ENCODE measurements at regions not wholly inside any gene's neighbourhood (a gene's known extent, or its start where the extent isn't known, plus 50 kb on each side); places are given as distances from the start of the nearest gene placed in this dataset.

GRCh38 chr5:6159832-6160430 lies 218.4 kb downstream of the MED10 start:
- Mint-ChIP-seq H3K27ac (ENCODE audit: unreplicated experiment) (no peak overlapping the region), H3K4me1 (ENCODE audit: low read depth, unreplicated experiment) (no peaks in the 10 kb centered on the region), H3K27me3 (ENCODE audit: unreplicated experiment) (no peaks in the 10 kb centered on the region), H3K9me3 (ENCODE audit: low read depth, unreplicated experiment) (peaks cover 9% of the 10 kb centered on the region), H3K4me3 (ENCODE audit: low read depth, unreplicated experiment) (no peak overlapping the region), H3K36me3 (ENCODE audit: insufficient read depth, unreplicated experiment) (no peaks in the 10 kb centered on the region)
- CTCF ChIA-PET = no interaction called here
- no TSS peak for BruUV-seq (replicated peaks)
- intact Hi-C loops (cut with micrococcal nuclease; ENCODE audit: unreplicated experiment) = no loop called here
- TF ChIP-seq CTCF (IDR thresholded peaks at IDR 0.05; ENCODE audit: unreplicated experiment) = no peak
- no peak for DNase-seq

DNA sequence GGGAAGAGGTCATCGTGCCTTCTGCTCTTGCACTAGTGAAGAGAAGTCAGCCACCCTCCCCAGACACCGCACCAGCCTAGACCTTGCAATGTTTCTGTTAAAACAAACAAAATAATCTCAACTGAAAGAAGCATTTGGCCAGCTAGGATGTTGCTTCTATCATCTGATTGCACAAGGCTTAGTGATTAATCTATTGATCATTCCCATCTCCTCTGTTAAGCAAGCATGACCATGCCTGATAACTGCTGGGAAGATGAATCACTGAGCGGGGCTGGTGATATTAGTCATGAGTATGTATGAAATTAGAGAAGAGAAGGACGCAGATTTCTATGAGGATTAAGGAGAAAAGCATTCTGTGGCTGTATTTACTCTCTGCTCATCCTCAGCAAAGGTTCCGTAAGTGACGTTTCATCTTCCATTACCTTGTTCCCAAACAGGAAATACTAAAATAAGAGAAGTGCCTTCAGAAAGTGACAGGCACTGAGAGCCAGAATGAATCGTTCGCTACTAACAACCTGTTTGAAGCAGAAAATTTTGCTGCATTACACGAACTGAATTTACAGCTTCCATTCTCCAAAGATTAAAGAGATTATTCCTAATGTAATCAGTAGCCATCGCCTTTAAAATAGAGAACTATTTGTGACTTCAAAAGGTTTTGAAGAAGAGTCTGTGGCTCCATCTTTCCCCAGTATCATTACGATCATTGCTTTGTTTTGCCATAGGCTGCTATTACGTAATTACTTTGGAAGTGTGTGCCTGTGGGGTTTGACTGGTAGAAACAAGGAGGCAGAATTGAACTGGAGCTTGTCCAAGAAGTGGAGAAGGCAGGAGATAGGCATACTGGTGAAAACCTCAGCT lies 219.1 kb downstream of the MED10 start:
- H3K27ac Mint-ChIP-seq (ENCODE audit: unreplicated experiment) = no peak overlapping the region
- H3K36me3 Mint-ChIP-seq (ENCODE audit: insufficient read depth, unreplicated experiment) = no peaks in the 10 kb centered on the region

GRCh38 chr5:6154216-6154615 lies 224.1 kb downstream of the MED10 start:
- H3K36me3 Mint-ChIP-seq (ENCODE audit: insufficient read depth, unreplicated experiment) = no peaks in the 10 kb centered on the region
- H3K9me3 Mint-ChIP-seq (ENCODE audit: low read depth, unreplicated experiment) = peaks cover 13% of the 10 kb centered on the region
- H3K4me1 Mint-ChIP-seq (ENCODE audit: low read depth, unreplicated experiment) = no peaks in the 10 kb centered on the region
- H3K4me3 Mint-ChIP-seq (ENCODE audit: low read depth, unreplicated experiment) = no peak overlapping the region
- CTCF ChIA-PET = no interaction called here
- no peak overlapping the region for H3K27ac Mint-ChIP-seq (ENCODE audit: unreplicated experiment)
- no peak for DNase-seq
- intact Hi-C loops (cut with micrococcal nuclease; ENCODE audit: unreplicated experiment) = no loop called here
- no peaks in the 10 kb centered on the region for H3K27me3 Mint-ChIP-seq (ENCODE audit: unreplicated experiment)
- TF ChIP-seq CTCF (IDR thresholded peaks at IDR 0.05; ENCODE audit: unreplicated experiment) = no peak
- BruUV-seq (replicated peaks) = no TSS peak

More for the DNA sequence above, 219.1 kb downstream of the MED10 start:
- BruUV-seq (replicated peaks) = no TSS peak
- peaks cover 9% of the 10 kb centered on the region for H3K9me3 Mint-ChIP-seq (ENCODE audit: low read depth, unreplicated experiment)
- no peaks in the 10 kb centered on the region for H3K4me1 Mint-ChIP-seq (ENCODE audit: low read depth, unreplicated experiment)
- no peak for TF ChIP-seq CTCF (IDR thresholded peaks at IDR 0.05; ENCODE audit: unreplicated experiment)
- CTCF ChIA-PET = no interaction called here
- intact Hi-C loops (cut with micrococcal nuclease; ENCODE audit: unreplicated experiment) = no loop called here
- H3K27me3 Mint-ChIP-seq (ENCODE audit: unreplicated experiment) = no peaks in the 10 kb centered on the region
- DNase-seq = no peak
- H3K4me3 Mint-ChIP-seq (ENCODE audit: low read depth, unreplicated experiment) = no peak overlapping the region

DNA sequence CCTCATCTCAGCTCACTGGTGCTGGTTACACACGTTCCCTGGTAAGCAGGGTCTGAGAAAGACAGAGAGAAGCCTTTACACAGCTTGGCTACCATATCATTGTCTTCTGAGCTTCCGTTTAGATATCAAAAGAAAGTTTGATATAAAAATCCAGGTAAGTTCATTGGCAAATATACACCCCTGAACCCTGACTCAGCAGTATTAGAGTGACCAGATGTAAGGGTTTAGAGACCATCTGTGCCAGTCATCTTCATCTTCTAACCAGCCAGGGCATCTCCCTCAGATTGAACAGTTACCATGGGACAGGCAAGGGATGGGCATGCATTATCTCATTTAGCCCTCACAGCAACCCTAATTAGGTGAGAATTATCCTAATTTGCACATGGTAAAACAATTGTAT lies 232.1 kb downstream of the MED10 start:
- no peak for TF ChIP-seq CTCF (IDR thresholded peaks at IDR 0.05; ENCODE audit: unreplicated experiment)
- DNase-seq = no peak
- Mint-ChIP-seq H3K4me3 (ENCODE audit: low read depth, unreplicated experiment) (no peak overlapping the region), H3K9me3 (ENCODE audit: low read depth, unreplicated experiment) (peaks cover 11% of the 10 kb centered on the region), H3K4me1 (ENCODE audit: low read depth, unreplicated experiment) (no peaks in the 10 kb centered on the region), H3K36me3 (ENCODE audit: insufficient read depth, unreplicated experiment) (no peaks in the 10 kb centered on the region), H3K27me3 (ENCODE audit: unreplicated experiment) (no peaks in the 10 kb centered on the region), H3K27ac (ENCODE audit: unreplicated experiment) (no peak overlapping the region)
- no TSS peak for BruUV-seq (replicated peaks)
- intact Hi-C loops (cut with micrococcal nuclease; ENCODE audit: unreplicated experiment) = no loop called here
- CTCF ChIA-PET = no interaction called here

Data from Calu3 (cell line).